Activated naive CD4-positive, alpha-beta T cell treated with anti-CD3 and anti-CD28 coated beads, Interleukin-2, amount 50 U/mL, for 72 hours (primary cell): ENCODE measurements at regions not wholly inside any gene's neighbourhood (a gene's known extent, or its start where the extent isn't known, plus 50 kb on each side); places are given as distances from the start of the nearest gene placed in this dataset.
"Not testable (repeated sequence)": the region's sequence is repeated elsewhere in the genome, so short reads cannot be mapped to it uniquely, and the experiment has no call there.

Source experiments
- ATAC-seq, 2 donors: fragments of 150-1000 bp; cut with Tn5 transposase; 2 replicates each; pipeline ENCODE4 v1.10.0; 2021; ENCODE audit warnings: mild to moderate bottlenecking in 2 of 2, moderate library complexity in 2 of 2
- DNase-seq, 2 donors: peaks; one replicate each; pipeline ENCODE4 v3.0.0; 2021 to 2022; ENCODE audit warnings: low spot score in 2 of 2
- H3K27ac Mint-ChIP-seq, 2 donors: one replicate each; pipeline ENCODE4 v1.8.0; 2022; ENCODE audit warnings: mild to moderate bottlenecking in 2 of 2, mixed read lengths in 2 of 2
- H3K36me3 Mint-ChIP-seq, 2 donors: one replicate each; pipeline ENCODE4 v1.8.0; 2022; ENCODE audit warnings: mixed read lengths in 2 of 2
- H3K9me3 Mint-ChIP-seq, 2 donors: one replicate each; pipeline ENCODE4 v1.8.0; 2022; ENCODE audit warnings: mixed read lengths in 2 of 2

GRCh38 chr1:55814967-55815366 is 599.8 kb upstream of the USP24 start:
- H3K27ac Mint-ChIP-seq, result no peak overlapping the region

GRCh38 chr1:55813618-55814017 is 598.5 kb upstream of the USP24 start:
- Mint-ChIP-seq H3K9me3 (no peaks in the 10 kb centered on the region), H3K27ac (no peak overlapping the region)

More at GRCh38 chr1:55814967-55815366, 599.8 kb upstream of the USP24 start:
- ATAC-seq (no peak), DNase-seq (no peak)
- H3K36me3 Mint-ChIP-seq, result no peaks in the 10 kb centered on the region
- no peaks in the 10 kb centered on the region for H3K9me3 Mint-ChIP-seq

GRCh38 chr1:55812281-55812680 is 597.1 kb upstream of the USP24 start:
- H3K27ac Mint-ChIP-seq, result no peak overlapping the region
- H3K9me3 Mint-ChIP-seq, result no peaks in the 10 kb centered on the region
- no peaks in the 10 kb centered on the region for H3K36me3 Mint-ChIP-seq
- no peak for DNase-seq
- no peak for ATAC-seq

More at GRCh38 chr1:55813618-55814017, 598.5 kb upstream of the USP24 start:
- DNase-seq (no peak), ATAC-seq (no peak)
- no peaks in the 10 kb centered on the region for H3K36me3 Mint-ChIP-seq

GRCh38 chr1:55808263-55808662 is 593.1 kb upstream of the USP24 start:
- Mint-ChIP-seq H3K36me3 (peaks cover 0 to 9% of the 10 kb centered on the region in 2 donors), H3K9me3 (peaks cover 7 to 16% of the 10 kb centered on the region in 2 donors), H3K27ac (no peak overlapping the region)
- ATAC-seq (no peak), DNase-seq (no peak)

GRCh38 chr1:55803429-55803828 is 588.3 kb upstream of the USP24 start:
- no peak for ATAC-seq
- Mint-ChIP-seq H3K27ac (no peak overlapping the region), H3K9me3 (peaks cover 24 to 32% of the 10 kb centered on the region in 2 donors), H3K36me3 (peaks cover 0 to 9% of the 10 kb centered on the region in 2 donors)
- DNase-seq, result no peak

- ATAC-seq, result no peak
- Mint-ChIP-seq H3K36me3 (peaks cover 0 to 9% of the 10 kb centered on the region in 2 donors), H3K9me3 (peaks cover 32 to 33% of the 10 kb centered on the region in 2 donors), H3K27ac (no peak overlapping the region)
- DNase-seq, result no peak
Measured at GRCh38 chr1:55801481-55801880, 586.3 kb upstream of the USP24 start.

GRCh38 chr1:55800503-55800902 is 585.3 kb upstream of the USP24 start:
- Mint-ChIP-seq H3K36me3 (peaks cover 0 to 2% of the 10 kb centered on the region in 2 donors), H3K9me3 (peaks cover 25 to 26% of the 10 kb centered on the region in 2 donors), H3K27ac (no peak overlapping the region)
- no peak for ATAC-seq
- no peak for DNase-seq

GRCh38 chr1:55793856-55794255 is 578.7 kb upstream of the USP24 start:
- ATAC-seq, result no peak
- no peak for DNase-seq
- Mint-ChIP-seq H3K27ac (no peak overlapping the region), H3K9me3 (peaks cover 0 to 18% of the 10 kb centered on the region in 2 donors), H3K36me3 (no peaks in the 10 kb centered on the region)

GRCh38 chr1:55792870-55793269 is 577.7 kb upstream of the USP24 start:
- H3K27ac Mint-ChIP-seq, result no peak overlapping the region
- ATAC-seq (no peak), DNase-seq (no peak)
- no peaks in the 10 kb centered on the region for H3K36me3 Mint-ChIP-seq
- peaks cover 0 to 12% of the 10 kb centered on the region in 2 donors for H3K9me3 Mint-ChIP-seq

- DNase-seq (no peak), ATAC-seq (no peak)
- H3K9me3 Mint-ChIP-seq, result peaks cover 4 to 7% of the 10 kb centered on the region in 2 donors
- no peak overlapping the region for H3K27ac Mint-ChIP-seq
- H3K36me3 Mint-ChIP-seq, result no peaks in the 10 kb centered on the region
Measured at GRCh38 chr1:55789466-55789865, 574.3 kb upstream of the USP24 start.

GRCh38 chr1:55786396-55786795 is 571.2 kb upstream of the USP24 start:
- no peaks in the 10 kb centered on the region for H3K36me3 Mint-ChIP-seq
- DNase-seq (no peak), ATAC-seq (no peak)
- peaks cover 4 to 7% of the 10 kb centered on the region in 2 donors for H3K9me3 Mint-ChIP-seq
- no peak overlapping the region for H3K27ac Mint-ChIP-seq

GRCh38 chr1:55784941-55785450 is 569.8 kb upstream of the USP24 start:
- H3K9me3 Mint-ChIP-seq, H3K27ac Mint-ChIP-seq, DNase-seq, H3K36me3 Mint-ChIP-seq, ATAC-seq: not testable (repeated sequence)

GRCh38 chr1:55781944-55782482 is 566.8 kb upstream of the USP24 start:
- H3K27ac Mint-ChIP-seq, result no peak overlapping the region
- peaks cover 2 to 8% of the 10 kb centered on the region in 2 donors for H3K9me3 Mint-ChIP-seq
- DNase-seq (no peak), ATAC-seq (no peak)
- H3K36me3 Mint-ChIP-seq, result no peaks in the 10 kb centered on the region

GRCh38 chr1:55781003-55781402 is 565.8 kb upstream of the USP24 start:
- ATAC-seq, result no peak
- no peak overlapping the region for H3K27ac Mint-ChIP-seq
- no peak for DNase-seq
- peaks cover 0 to 8% of the 10 kb centered on the region in 2 donors for H3K9me3 Mint-ChIP-seq
- H3K36me3 Mint-ChIP-seq, result no peaks in the 10 kb centered on the region

- DNase-seq (no peak), ATAC-seq (no peak)
- Mint-ChIP-seq H3K36me3 (no peaks in the 10 kb centered on the region), H3K9me3 (peaks cover 0 to 5% of the 10 kb centered on the region in 2 donors), H3K27ac (no peak overlapping the region)
Measured at GRCh38 chr1:55777545-55777944, 562.4 kb upstream of the USP24 start.

GRCh38 chr1:55775007-55775406 is 559.8 kb upstream of the USP24 start:
- DNase-seq (no peak), ATAC-seq (no peak)
- H3K9me3 Mint-ChIP-seq, result peaks cover 0 to 4% of the 10 kb centered on the region in 2 donors
- no peaks in the 10 kb centered on the region for H3K36me3 Mint-ChIP-seq
- H3K27ac Mint-ChIP-seq, result no peak overlapping the region

- no peak for DNase-seq
- H3K9me3 Mint-ChIP-seq, result peaks cover 0 to 4% of the 10 kb centered on the region in 2 donors
- no peaks in the 10 kb centered on the region for H3K36me3 Mint-ChIP-seq
- no peak overlapping the region for H3K27ac Mint-ChIP-seq
- ATAC-seq, result no peak
Measured at GRCh38 chr1:55774446-55774845, 559.3 kb upstream of the USP24 start.

GRCh38 chr1:55773211-55773940 is 558.2 kb upstream of the USP24 start:
- ATAC-seq, result no peak
- Mint-ChIP-seq H3K36me3 (no peaks in the 10 kb centered on the region), H3K27ac (no peak overlapping the region), H3K9me3 (peaks cover 5 to 7% of the 10 kb centered on the region in 2 donors)
- no peak for DNase-seq
